GM18873 (cell line): ENCODE measurements at regions not wholly inside any gene's neighbourhood (a gene's known extent, or its start where the extent isn't known, plus 50 kb on each side); places are given as distances from the start of the nearest gene placed in this dataset.

Experiments used
- ATAC-seq: cut with Tn5 transposase; IDR thresholded peaks from one replicate; pipeline ENCODE4 v1.9.1; 2021; ENCODE audit warnings: mild to moderate bottlenecking, moderate library complexity, moderate number of reproducible peaks; ENCODE audit not compliant: unreplicated experiment, low FRiP score

GRCh38 chr6:21375151-21376116 lies 218.1 kb upstream of the SOX4 start:
- peak; percentile 77 for ATAC-seq

GRCh38 chr6:21377356-21377755 lies 216.2 kb upstream of the SOX4 start:
- ATAC-seq: no peak

DNA sequence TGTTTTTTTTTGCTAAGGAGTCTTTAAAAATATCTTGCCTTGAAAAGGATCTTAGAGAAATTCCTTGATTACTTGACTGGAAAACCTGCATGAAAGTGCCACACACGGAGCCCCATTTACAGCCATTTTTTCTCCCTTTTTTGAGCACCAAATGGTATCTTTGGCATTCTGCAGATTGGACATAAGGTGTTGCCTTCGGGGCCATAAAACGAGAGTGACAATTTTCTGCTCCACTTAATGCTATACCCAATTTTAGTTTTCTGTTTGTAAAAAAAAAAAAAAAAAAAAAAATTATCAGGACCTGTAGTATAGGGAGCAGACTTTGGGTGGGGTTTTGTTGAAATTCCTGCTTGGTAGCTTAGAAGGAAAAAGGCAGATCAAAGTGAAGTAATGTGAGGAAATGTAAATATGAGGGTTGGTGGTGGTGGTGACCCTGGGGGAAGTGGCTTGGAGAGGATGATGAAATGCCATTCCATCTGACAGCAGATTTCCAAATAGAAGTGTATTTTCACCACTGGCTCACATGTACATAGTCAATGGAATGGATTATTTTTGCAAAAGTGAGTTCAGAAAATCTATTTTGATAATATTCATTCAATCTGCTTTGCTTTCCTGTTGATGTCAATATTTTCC lies 212.1 kb upstream of the SOX4 start:
- ATAC-seq: no peak

DNA sequence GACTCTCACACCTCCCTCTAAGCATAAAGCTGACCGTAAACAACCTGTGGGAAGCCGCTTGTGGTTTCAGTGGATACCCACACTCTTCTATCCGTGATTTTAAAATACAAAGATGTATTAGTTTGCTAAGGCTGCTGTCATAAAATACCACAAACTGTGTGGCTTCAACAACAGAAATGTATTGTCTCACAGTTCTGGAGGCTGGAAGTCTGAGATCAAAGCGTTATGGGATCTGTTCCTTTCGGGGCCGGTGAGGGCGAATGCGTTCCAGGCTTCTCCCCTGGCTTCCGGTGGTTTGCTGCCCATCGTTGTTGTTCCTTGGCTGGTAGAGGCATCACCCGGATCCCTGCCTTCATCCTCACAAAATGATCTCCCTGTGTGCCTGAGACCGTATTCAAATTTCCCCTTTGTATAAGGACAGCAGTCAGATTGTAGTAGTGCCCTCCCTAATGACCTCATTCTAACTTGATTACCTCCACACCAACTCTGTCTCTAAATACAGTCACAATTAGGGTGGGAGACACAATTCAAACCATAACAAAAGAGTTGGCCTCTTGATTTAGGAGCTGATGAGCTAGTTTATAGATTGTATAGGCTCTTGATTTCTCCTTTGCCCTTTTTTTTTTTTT lies 210.6 kb upstream of the SOX4 start:
- no peak for ATAC-seq

- no peak for ATAC-seq
Measured at GRCh38 chr6:21383450-21384085, 210.0 kb upstream of the SOX4 start.

GRCh38 chr6:21384216-21384615 lies 209.3 kb upstream of the SOX4 start:
- no peak for ATAC-seq

DNA sequence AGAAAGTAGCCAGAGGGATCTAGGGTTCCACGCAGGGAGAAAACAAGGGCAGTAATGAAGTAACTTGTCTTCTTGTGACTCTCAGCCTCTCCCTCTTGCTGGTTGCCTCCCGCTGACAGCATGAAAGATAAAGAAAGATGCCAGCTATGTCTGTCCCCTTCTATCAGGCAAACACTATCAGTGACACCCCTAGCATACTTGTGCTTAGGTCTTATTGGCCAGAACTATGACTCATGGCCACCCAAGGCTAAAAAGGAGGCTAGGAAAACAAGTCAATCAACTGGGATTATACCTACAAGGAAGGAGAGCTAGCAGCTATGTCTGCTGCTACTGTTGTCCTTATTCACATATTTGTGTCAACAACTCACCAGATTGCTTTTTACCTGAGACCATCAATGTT lies 206.8 kb upstream of the SOX4 start:
- no peak for ATAC-seq

GRCh38 chr6:21390532-21391213 lies 202.9 kb upstream of the SOX4 start:
- no peak for ATAC-seq

DNA sequence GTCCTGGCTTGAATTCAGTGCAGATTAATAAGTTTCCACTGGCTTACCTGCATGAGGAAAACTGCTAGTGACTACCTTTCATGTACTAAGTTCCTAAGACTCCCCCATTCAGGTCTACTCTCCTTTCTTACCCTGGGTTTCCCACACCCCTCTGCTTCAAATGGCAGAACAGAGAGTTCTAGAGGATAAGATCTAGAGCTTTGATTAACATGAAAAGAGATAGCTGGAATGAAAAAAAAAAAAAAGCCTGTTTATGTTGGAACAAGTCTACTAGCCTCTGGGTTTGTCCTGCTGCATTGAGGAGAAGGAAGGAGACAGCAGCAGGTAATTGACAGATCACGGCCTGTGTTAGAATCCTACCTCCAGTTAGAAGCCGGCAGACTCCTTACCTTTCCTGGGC lies 201.4 kb upstream of the SOX4 start:
- no peak for ATAC-seq

GRCh38 chr6:21393441-21394165 lies 199.9 kb upstream of the SOX4 start:
- ATAC-seq: no peak

- ATAC-seq: no peak
Measured at GRCh38 chr6:21395121-21395520, 198.4 kb upstream of the SOX4 start.

GRCh38 chr6:21396313-21396712 lies 197.2 kb upstream of the SOX4 start:
- ATAC-seq: no peak

- ATAC-seq: no peak
Measured at GRCh38 chr6:21398741-21399325, 194.7 kb upstream of the SOX4 start.

GRCh38 chr6:21402368-21402767 lies 191.2 kb upstream of the SOX4 start:
- ATAC-seq: peak; percentile 88

- ATAC-seq: no peak
Measured at GRCh38 chr6:21404577-21404976, 189.0 kb upstream of the SOX4 start.

DNA sequence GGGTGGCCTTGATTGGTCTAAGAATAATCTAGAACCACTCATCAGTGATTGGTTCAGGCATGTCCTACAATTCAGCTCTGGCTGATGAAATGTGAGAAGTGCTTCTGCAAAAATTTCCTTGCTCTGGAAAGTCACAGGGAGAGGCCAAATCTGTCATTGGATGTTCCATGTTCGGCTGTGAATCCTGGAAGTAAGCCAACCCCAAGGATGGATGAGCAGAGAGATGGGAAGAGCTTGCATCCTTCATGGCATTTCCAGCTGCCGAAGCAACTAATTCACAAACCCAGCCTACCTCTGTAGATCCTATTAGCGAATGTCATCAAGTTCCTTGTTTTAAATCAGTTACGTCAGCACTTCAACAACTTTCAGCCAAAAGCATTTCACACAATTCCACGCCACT lies 187.2 kb upstream of the SOX4 start:
- no peak for ATAC-seq

- ATAC-seq: no peak
Measured at GRCh38 chr6:21409231-21409630, 184.3 kb upstream of the SOX4 start.

- no peak for ATAC-seq
Measured at GRCh38 chr6:21413428-21413827, 180.1 kb upstream of the SOX4 start.

GRCh38 chr6:21414065-21414464 lies 179.5 kb upstream of the SOX4 start:
- ATAC-seq: no peak
